ENCODE measurements at regions not wholly inside any gene's neighbourhood (a gene's known extent, or its start where the extent isn't known, plus 50 kb on each side); places are given as distances from the start of the nearest gene placed in this dataset.

GRCh38 chr6:128616342-128616741 is 95.9 kb upstream of the PTPRK start:
- BruUV-seq (replicated peaks) = no TSS peak
- Histone ChIP-seq H4K20me1 (replicated peaks; ENCODE audit: control insufficient read depth, insufficient read depth, low read length) (no peaks in the 10 kb centered on the region), H2AFZ (ENCODE audit: low read depth, low read length) (no peak overlapping the region), H3K4me2 (ENCODE audit: insufficient read depth, low read length) (no peak overlapping the region), H3K4me3 (no peak overlapping the region), H3K4me1 (replicated peaks in 1 of 2; ENCODE audit: control insufficient read depth in 2 of 2, insufficient read depth in 2 of 2, low read length in 2 of 2) (no peaks in the 10 kb centered on the region), H3K36me3 (ENCODE audit: control insufficient read depth, insufficient read depth, low read length) (no peaks in the 10 kb centered on the region), H3K79me2 (ENCODE audit: control insufficient read depth, insufficient read depth, low read length) (no peaks in the 10 kb centered on the region), H3K9me3 (replicated peaks; ENCODE audit: control insufficient read depth, insufficient read depth, low read depth, low read length) (no peaks in the 10 kb centered on the region), H3K27ac (ENCODE audit: extremely low read depth, low read depth, low read length) (no peak overlapping the region), H3K9me1 (ENCODE audit: control insufficient read depth, insufficient read depth, low read length) (no peaks in the 10 kb centered on the region), H3K27me3 (ENCODE audit: control insufficient read depth in 2 of 2, insufficient read depth in 2 of 2, low read length in 2 of 2) (no peaks in the 10 kb centered on the region), H3K9ac (ENCODE audit: insufficient read depth in 1 of 2, low read depth in 2 of 2, low read length in 2 of 2) (no peak overlapping the region)
- FAIRE-seq (no peak), ATAC-seq (no peak), DNase-seq (ENCODE audit: extremely low read depth in 1 of 4, low spot score in 3 of 4) (no peak)
- ChIA-PET POLR2A (no interaction called here), CTCF (ENCODE audit: low intra/inter-chr PET ratio) (no interaction called here)
- in situ Hi-C loops (cut with MboI) = no loop called here
- TF ChIP-seq ZFP91 (CRISPR knock-in tag; IDR thresholded peaks at IDR 0.05) = no peak
- no peak for TF ChIP-seq ATF6 (CRISPR knock-in tag; IDR thresholded peaks at IDR 0.05)
- no peak for TF ChIP-seq BRF1 (IDR thresholded peaks at IDR 0.05; ENCODE audit: borderline replicate concordance, extremely low read depth, insufficient read length)
- TF ChIP-seq TAF9B (IDR thresholded peaks at IDR 0.05; ENCODE audit: partially characterized antibody) = no peak
- no peak for TF ChIP-seq RBFOX2 (IDR thresholded peaks at IDR 0.05; ENCODE audit: low read depth, low read length)
- TF ChIP-seq ZBTB1 (CRISPR knock-in tag; IDR thresholded peaks at IDR 0.05; ENCODE audit: borderline replicate concordance, low read depth) = no peak
- TF ChIP-seq SIX5 (IDR thresholded peaks at IDR 0.05; ENCODE audit: borderline replicate concordance in 1 of 2, insufficient read depth in 1 of 2, low read depth in 1 of 2, low read length in 2 of 2) = no peak
- TF ChIP-seq ZNF507 (tag; conservative IDR thresholded peaks at IDR 0.05) = no peak
- no peak for TF ChIP-seq FOXJ3 (CRISPR knock-in tag; IDR thresholded peaks at IDR 0.05)
- TF ChIP-seq ETS1 (conservative IDR thresholded peaks at IDR 0.05; ENCODE audit: control insufficient read depth, low read depth, low read length) = no peak
- no peak for TF ChIP-seq HEY1 (CRISPR knock-in tag; IDR thresholded peaks at IDR 0.05; ENCODE audit: borderline replicate concordance)
- no peak for TF ChIP-seq ZNF76 (CRISPR knock-in tag; IDR thresholded peaks at IDR 0.05; ENCODE audit: borderline replicate concordance)
- no peak for TF ChIP-seq CHD4 (IDR thresholded peaks at IDR 0.05; ENCODE audit: insufficient read depth, insufficient replicate concordance, low read depth, low read length, poor library complexity, severe bottlenecking)
- no peak for TF ChIP-seq NFIC (IDR thresholded peaks at IDR 0.05)
- no peak for TF ChIP-seq CGGBP1 (CRISPR knock-in tag; IDR thresholded peaks at IDR 0.05)
- TF ChIP-seq GABPB2 (CRISPR knock-in tag; conservative IDR thresholded peaks at IDR 0.05) = no peak
- TF ChIP-seq MEIS2 (IDR thresholded peaks at IDR 0.05; ENCODE audit: partially characterized antibody) = no peak
- TF ChIP-seq ZBTB7A (IDR thresholded peaks at IDR 0.05; ENCODE audit: borderline replicate concordance, control insufficient read depth, low read depth, low read length) = no peak
- no peak for TF ChIP-seq KLF13 (tag; IDR thresholded peaks at IDR 0.05; ENCODE audit: borderline replicate concordance, low read depth)
- intact Hi-C loops (cut with micrococcal nuclease) = no loop called here
